Loucy (cell line): ENCODE measurements at regions not wholly inside any gene's neighbourhood (a gene's known extent, or its start where the extent isn't known, plus 50 kb on each side); places are given as distances from the start of the nearest gene placed in this dataset.

Source experiments
- H2AFZ ChIP-seq: fragments of 200-600 bp; sonication (generic); 2 replicates; pipeline ENCODE4 v1.6.0; 2016; ENCODE audit warnings: antibody characterized with exemption, mild to moderate bottlenecking, low read length, moderate library complexity
- H3F3A ChIP-seq: fragments of 200-600 bp; 2 replicates; pipeline ENCODE4 v1.6.0; 2016; ENCODE audit warnings: antibody characterized with exemption, low read depth, mild to moderate bottlenecking
- H3K27me3 ChIP-seq: fragments of 200-600 bp; sonication (generic); 2 replicates; pipeline ENCODE4 v1.6.1; 2014; ENCODE audit warnings: low read length, mild to moderate bottlenecking; ENCODE audit not compliant: insufficient read depth, poor library complexity, severe bottlenecking
- H3K36me3 ChIP-seq: fragments of 200-600 bp; sonication (generic); 2 replicates; pipeline ENCODE4 v1.6.1; 2016; ENCODE audit warnings: low read length; ENCODE audit not compliant: insufficient read depth
- H3K4me1 ChIP-seq: fragments of 200-600 bp; sonication (generic); 2 replicates; pipeline ENCODE4 v1.5.1; 2014; ENCODE audit warnings: low read length, mild to moderate bottlenecking; ENCODE audit not compliant: insufficient read depth, poor library complexity, severe bottlenecking
- H3K4me2 ChIP-seq: fragments of 200-600 bp; sonication (generic); 2 replicates; pipeline ENCODE4 v1.6.0; 2014; ENCODE audit warnings: antibody characterized with exemption, low read length, low read depth, mild to moderate bottlenecking; ENCODE audit not compliant: poor library complexity, severe bottlenecking
- H3K4me3 ChIP-seq: fragments of 200-600 bp; sonication (generic); 2 replicates; pipeline ENCODE4 v1.5.1; 2014; ENCODE audit warnings: low read length, mild to moderate bottlenecking, mixed read lengths; ENCODE audit not compliant: poor library complexity, severe bottlenecking
- H3K79me2 ChIP-seq: fragments of 200-600 bp; sonication (generic); 2 replicates; pipeline ENCODE4 v1.6.1; 2014; ENCODE audit warnings: low read length; ENCODE audit not compliant: insufficient read depth
- H3K9ac ChIP-seq: fragments of 200-600 bp; sonication (generic); 2 replicates; pipeline ENCODE4 v1.6.0; 2014; ENCODE audit warnings: mild to moderate bottlenecking, low read depth, low read length, moderate library complexity; ENCODE audit not compliant: poor library complexity, severe bottlenecking
- H3K9me2 ChIP-seq: fragments of 200-600 bp; sonication (generic); replicated peaks from 2 replicates; pipeline ENCODE4 v1.6.1; 2016; ENCODE audit warnings: low read depth, low read length, mixed read lengths
- H3K9me3 ChIP-seq: fragments of 200-600 bp; sonication (generic); 2 replicates; pipeline ENCODE4 v1.6.1; 2014; ENCODE audit warnings: mild to moderate bottlenecking, antibody characterized with exemption, low read length, low read depth; ENCODE audit not compliant: insufficient read depth
- H4K20me1 ChIP-seq: fragments of 200-600 bp; sonication (generic); 2 replicates; pipeline ENCODE4 v1.6.0; 2014; ENCODE audit warnings: antibody characterized with exemption, low read length, mild to moderate bottlenecking; ENCODE audit not compliant: insufficient read depth, poor library complexity, severe bottlenecking
- CTCF ChIP-seq: fragments of 200-600 bp; sonication (generic); conservative IDR thresholded peaks from 2 replicates; pipeline ENCODE4 v1.5.1; 2014; ENCODE audit warnings: mild to moderate bottlenecking, antibody characterized with exemption, low read length
- EZH2phosphoT487 ChIP-seq: fragments of 200-600 bp; IDR thresholded peaks from 2 replicates; pipeline ENCODE4 v1.6.1; 2018; ENCODE audit warnings: antibody characterized with exemption, mild to moderate bottlenecking, moderate library complexity, borderline replicate concordance

- H3K4me2 ChIP-seq = no peak overlapping the region
- H3K36me3 ChIP-seq = no peaks in the 10 kb centered on the region
- TF ChIP-seq CTCF (no peak), EZH2phosphoT487 (no peak)
- no peaks in the 10 kb centered on the region for H3K27me3 ChIP-seq
- H3K79me2 ChIP-seq = no peaks in the 10 kb centered on the region
- no peaks in the 10 kb centered on the region for H4K20me1 ChIP-seq
- no peak overlapping the region for H3K9ac ChIP-seq
- no peaks in the 10 kb centered on the region for H3K9me2 ChIP-seq
- no peaks in the 10 kb centered on the region for H3K4me1 ChIP-seq
- H3K9me3 ChIP-seq = no peaks in the 10 kb centered on the region
- H3F3A ChIP-seq = no peaks in the 10 kb centered on the region
- no peak overlapping the region for H2AFZ ChIP-seq
- H3K4me3 ChIP-seq = no peak overlapping the region
These were observed 263.3 kb upstream of the PLET1 start for GRCh38 chr11:112523951-112524350.

GRCh38 chr11:112524798-112525197 is 264.1 kb upstream of the PLET1 start:
- Histone ChIP-seq H3K79me2 (no peaks in the 10 kb centered on the region), H3K4me3 (no peak overlapping the region), H2AFZ (no peak overlapping the region), H3F3A (no peaks in the 10 kb centered on the region), H4K20me1 (no peaks in the 10 kb centered on the region), H3K9me3 (no peaks in the 10 kb centered on the region), H3K4me1 (no peaks in the 10 kb centered on the region), H3K9me2 (no peaks in the 10 kb centered on the region), H3K27me3 (no peaks in the 10 kb centered on the region), H3K36me3 (no peaks in the 10 kb centered on the region), H3K9ac (no peak overlapping the region), H3K4me2 (no peak overlapping the region)
- TF ChIP-seq CTCF = no peak
- TF ChIP-seq EZH2phosphoT487 = no peak

GRCh38 chr11:112525270-112525669 is 264.6 kb upstream of the PLET1 start:
- H3K27me3 ChIP-seq = no peaks in the 10 kb centered on the region
- H3K79me2 ChIP-seq = no peaks in the 10 kb centered on the region
- H3K4me1 ChIP-seq = no peaks in the 10 kb centered on the region
- H3K9ac ChIP-seq = no peak overlapping the region
- H3K9me2 ChIP-seq = no peaks in the 10 kb centered on the region
- no peak overlapping the region for H2AFZ ChIP-seq
- no peaks in the 10 kb centered on the region for H3K9me3 ChIP-seq
- H3K36me3 ChIP-seq = no peaks in the 10 kb centered on the region
- H4K20me1 ChIP-seq = no peaks in the 10 kb centered on the region
- TF ChIP-seq EZH2phosphoT487 (no peak), CTCF (no peak)
- no peak overlapping the region for H3K4me2 ChIP-seq
- no peak overlapping the region for H3K4me3 ChIP-seq
- H3F3A ChIP-seq = no peaks in the 10 kb centered on the region
